Activated CD4-positive, alpha-beta T cell treated with anti-CD3 and anti-CD28 coated beads, Interleukin-2, amount 50 U/mL, for 48 hours (primary cell): ENCODE measurements at regions not wholly inside any gene's neighbourhood (a gene's known extent, or its start where the extent isn't known, plus 50 kb on each side); places are given as distances from the start of the nearest gene placed in this dataset.

Experiments
- DNase-seq, 2 experiments: peaks; one replicate each; pipeline ENCODE4 v3.0.0-alpha.2; 2020

DNA sequence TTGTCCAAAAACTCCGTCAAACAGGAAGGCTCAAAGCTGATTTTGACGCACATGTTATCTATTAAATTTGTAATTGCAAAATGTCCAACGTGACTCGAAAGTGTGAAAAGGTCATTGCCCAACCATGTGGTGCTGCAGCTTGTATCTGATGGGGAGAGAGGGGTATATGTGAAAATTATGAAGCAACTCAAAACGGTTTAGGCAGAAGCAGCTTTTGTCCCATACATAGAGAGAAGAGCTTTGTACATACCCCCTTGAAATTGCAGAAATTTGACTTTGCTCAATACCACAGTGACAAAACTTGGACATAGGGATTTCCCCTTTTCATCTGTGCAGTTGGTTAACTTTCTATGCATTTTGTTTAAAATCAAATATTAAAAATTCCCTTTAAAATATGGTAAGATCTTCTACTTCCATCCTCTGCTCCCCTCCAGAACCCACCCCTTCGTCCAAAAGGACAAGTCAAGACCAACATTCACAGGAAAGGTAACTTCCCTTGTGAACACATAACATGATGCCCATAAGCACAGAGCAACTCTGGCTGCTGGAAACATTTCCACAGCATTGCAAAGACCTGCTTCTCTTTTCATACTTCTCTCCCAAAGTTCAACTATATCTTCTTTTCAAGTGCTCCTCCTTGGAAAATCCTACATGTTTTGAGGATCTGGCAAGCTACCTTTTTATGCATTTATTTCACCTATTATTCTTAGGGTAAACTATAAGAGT lies 253.7 kb upstream of the THBS1 start:
- DNase-seq = no peak

DNA sequence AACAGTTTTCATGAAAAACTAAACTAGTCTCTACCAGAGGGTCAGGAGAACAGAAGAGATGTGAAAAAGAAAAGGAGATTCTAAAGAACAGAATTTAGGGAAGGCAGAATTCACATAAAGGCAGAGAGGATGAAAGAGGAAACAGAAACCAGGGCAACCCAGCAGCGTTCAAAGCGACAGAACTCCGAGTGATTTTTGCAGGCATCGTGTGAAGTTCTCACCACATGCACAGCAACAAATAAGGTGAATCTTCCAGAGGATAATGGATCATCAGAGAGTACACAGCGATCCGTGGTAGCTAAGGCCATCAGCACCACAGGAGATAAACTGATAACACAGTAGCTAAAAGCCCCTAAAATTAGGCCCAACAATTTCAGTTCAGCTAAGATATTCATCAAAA lies 250.8 kb upstream of the THBS1 start:
- DNase-seq = no peak

GRCh38 chr15:39331584-39331983 lies 249.3 kb upstream of the THBS1 start:
- DNase-seq = no peak

DNA sequence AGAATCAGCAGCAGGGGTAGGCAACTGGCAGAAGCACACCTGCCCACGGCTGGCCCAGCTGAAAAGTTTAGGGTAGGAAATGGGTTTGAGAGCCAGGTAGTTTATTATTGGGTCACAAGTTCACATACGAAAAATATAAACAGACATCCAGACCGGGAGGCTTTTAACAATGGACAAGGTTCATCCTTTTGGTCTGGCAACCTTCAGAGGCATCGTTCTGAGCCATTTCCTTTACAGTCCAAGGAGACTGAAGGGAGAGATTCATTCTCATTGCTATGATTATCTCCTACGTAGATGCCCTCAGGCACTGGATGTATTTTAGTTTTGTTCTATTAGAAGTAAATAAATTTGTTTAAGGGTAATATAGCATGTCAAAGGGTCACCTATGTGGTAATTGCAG lies 248.0 kb upstream of the THBS1 start:
- DNase-seq = no peak

DNA sequence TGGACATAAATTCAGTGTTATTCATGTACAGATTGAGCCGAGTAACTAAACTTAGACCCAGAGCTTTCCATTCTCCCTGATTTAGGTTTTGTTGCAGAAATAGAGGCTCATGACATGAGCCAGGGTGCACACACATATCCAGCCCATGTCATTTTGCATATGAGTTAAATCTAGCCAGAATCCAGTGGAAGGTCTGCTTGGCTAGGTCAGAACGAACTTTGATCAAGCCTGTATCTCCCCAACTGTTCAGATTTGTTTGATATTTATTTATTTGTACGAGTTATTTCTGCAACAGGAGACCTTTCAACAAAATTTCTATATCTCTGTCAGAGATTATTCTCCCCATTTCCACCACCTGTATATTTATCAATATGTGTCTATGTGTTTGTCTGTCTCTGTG lies 247.5 kb upstream of the THBS1 start:
- DNase-seq = no peak

DNA sequence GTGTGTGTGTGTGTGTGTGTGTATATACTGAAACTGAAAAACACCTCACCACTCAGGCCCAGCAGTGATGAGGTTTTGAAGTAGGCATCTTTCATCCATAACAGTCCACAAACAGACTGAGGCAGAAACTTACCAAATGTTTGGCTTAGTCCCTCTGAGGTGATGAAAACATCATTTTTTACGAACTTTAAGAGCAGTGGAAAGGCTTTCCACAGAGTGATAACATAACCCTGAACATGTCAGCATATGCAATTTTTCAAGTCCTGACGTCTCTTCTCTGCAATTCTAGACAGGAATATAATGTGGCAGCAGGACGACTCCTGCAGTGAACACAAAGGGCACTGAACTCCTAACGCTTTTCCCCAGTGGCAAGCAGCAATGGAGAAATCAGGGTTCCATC lies 247.0 kb upstream of the THBS1 start:
- no peak for DNase-seq

- no peak for DNase-seq
Observed at GRCh38 chr15:39336926-39337325, 244.0 kb upstream of the THBS1 start.

DNA sequence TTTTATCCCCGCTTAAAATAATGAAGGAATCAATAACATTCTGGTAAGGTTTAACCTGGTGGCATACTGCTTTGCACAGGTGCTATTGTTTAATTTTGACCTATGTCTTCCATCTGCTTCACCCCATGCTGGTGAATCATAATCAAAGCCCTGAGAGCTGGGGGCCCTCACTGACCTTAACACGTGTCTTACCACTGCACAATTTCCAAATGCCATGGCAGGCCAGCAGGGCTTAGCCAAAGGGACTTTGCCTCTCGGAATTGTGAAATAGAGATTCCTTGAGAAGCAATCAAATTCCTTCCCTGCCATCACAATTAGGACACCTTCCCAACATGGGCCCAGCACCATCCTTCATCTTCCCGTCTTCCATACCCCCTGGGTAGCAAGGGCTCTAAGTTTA lies 242.6 kb upstream of the THBS1 start:
- no peak for DNase-seq

- DNase-seq = no peak
Observed at GRCh38 chr15:39340903-39341645, 239.8 kb upstream of the THBS1 start.

- DNase-seq = no peak
Observed at GRCh38 chr15:39344662-39345141, 236.2 kb upstream of the THBS1 start.

GRCh38 chr15:39345176-39345575 lies 235.7 kb upstream of the THBS1 start:
- no peak for DNase-seq

GRCh38 chr15:39347453-39347852 lies 233.4 kb upstream of the THBS1 start:
- DNase-seq = no peak

DNA sequence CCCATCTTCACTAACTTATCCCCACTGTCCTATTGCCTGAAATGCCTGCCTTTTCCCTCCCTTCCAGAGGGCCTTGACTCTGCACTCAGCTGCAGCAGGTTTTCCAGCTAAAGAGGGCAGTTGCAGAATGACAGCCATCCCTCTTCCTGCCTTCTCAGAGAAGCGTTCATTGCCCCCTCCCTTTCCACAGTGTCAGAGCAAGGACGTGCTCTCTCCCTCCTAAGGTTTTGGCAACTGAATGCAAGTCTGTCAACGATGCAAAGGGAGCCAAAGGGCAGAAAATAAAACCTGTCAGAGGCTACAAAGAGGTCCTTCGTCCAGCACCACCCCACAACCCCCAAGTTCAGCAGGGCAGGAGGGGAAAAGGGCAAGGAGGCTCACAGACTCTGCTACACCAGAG lies 230.1 kb upstream of the THBS1 start:
- no peak for DNase-seq

DNA sequence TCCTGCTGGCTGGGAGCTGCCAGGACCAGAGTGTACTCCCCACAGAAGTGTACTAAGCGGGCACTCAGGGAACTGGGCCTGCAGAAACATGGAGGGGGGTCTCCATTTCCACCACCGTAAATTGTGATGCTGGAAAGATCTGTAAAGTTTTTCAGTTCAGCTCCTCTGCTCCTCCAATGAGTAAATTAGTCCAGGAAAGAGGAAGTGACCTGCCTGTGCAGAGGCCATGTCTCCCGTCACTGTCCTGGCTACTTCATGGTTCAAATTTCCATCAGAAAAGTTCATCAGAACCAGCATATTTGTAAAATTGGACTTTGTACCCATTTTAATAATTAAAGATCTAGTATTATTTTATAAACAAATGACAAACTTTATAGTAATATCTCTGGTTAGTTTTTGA lies 226.7 kb upstream of the THBS1 start:
- DNase-seq = no peak

DNA sequence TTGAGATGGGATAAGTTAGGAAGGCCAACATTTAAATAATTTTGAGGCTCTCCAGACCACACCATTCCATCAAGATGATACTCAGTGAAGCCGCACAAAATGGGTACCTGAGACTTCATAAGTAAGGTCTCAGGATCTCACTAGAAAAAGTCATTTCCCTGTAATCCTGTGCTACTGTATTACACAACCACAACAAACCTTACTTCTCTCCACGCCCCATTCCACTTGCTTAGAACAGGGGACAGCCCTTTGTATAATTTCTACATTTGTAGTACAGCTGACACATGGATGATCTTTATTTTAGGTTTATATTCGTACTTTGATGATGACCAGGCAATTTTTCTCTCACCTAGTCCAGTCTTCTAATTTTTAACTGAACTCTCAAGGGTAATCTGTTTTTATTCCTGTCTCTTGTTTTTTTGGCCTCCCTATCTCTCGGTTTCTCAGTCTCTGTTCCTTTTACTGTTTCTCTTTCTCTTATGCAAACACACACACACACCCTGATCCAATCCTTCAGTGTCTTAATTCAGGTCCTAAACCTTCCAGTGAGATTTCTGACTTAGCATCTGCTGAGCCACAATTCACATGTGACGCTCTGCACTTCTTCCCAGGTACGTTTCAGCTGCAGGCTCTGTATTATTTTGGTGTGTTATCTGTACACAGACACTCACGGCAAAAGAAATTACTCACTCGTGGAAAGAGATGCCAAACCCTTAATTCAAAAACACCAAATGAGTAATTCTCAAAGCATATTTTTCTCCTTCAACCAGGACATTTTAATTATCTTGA lies 223.2 kb upstream of the THBS1 start:
- DNase-seq = no peak

- no peak for DNase-seq
Observed at GRCh38 chr15:39358441-39359041, 222.3 kb upstream of the THBS1 start.

- DNase-seq = no peak
Observed at GRCh38 chr15:39359771-39360170, 221.1 kb upstream of the THBS1 start.

- DNase-seq = no peak
Observed at GRCh38 chr15:39360452-39360851, 220.4 kb upstream of the THBS1 start.

GRCh38 chr15:39361497-39361896 lies 219.4 kb upstream of the THBS1 start:
- DNase-seq = no peak

- no peak for DNase-seq
Observed at GRCh38 chr15:39362821-39363561, 217.9 kb upstream of the THBS1 start.

DNA sequence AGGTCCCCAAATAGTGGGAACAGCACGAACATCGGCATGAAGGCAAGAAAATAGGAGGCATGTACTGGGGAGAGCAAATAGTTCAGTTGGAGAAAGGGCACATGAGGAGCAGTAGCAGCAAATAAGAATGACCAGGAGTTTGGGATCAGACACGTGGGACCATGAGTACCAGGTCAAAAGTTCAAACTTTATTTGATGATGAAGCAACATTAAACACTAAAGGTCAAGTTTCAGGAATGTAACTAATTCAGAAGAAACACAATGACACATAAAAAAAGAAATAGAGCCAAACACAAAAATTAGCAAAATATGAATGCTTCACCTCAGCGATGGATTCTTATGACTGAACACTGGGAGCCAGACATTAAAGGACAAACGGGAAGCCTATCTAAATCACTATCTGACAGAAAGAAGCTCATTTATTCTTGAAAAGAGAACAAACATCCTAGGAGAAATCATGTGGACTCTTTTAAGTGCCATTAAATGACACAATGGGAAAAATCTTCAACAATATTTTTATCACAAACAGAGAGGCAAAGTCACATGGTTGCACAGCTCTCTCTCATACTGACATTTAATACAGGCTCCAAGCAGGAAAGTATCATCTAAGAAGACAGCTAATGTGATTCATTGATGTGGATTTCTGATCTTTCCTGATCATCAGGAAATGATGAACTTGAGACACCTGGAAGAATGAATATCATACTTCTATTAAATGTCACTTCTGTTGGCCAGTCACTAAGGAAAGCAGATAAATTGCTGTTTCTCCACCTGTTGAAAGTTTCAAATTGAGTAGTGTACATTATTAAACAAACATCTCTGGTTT lies 216.9 kb upstream of the THBS1 start:
- DNase-seq = no peak

GRCh38 chr15:39364721-39365120 lies 216.2 kb upstream of the THBS1 start:
- no peak for DNase-seq
